ENCODE measurements at regions not wholly inside any gene's neighbourhood (a gene's known extent, or its start where the extent isn't known, plus 50 kb on each side); places are given as distances from the start of the nearest gene placed in this dataset.

DNA sequence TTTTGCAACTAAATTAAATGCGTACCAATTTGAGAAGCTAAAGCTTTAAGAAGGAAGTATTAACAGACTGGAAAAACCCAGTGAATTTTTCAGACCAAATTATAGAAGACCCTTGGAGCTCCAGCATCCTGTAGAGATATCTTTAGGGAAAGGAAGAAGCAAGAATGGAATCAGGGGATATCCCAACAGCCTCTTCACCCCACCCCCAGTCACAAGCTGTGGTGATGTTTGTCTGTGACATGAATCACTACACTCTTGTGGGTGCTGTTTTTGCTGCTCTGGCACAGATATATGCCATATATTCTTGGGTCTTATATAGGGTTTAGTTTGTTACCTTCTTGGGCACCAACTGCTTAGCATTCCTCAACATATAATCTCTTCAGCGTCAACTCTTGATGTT is 78.5 kb upstream of the BCL6 start:
- no peak for DNase-seq (ENCODE audit: low read depth)
- TF ChIP-seq, protein P1, sequence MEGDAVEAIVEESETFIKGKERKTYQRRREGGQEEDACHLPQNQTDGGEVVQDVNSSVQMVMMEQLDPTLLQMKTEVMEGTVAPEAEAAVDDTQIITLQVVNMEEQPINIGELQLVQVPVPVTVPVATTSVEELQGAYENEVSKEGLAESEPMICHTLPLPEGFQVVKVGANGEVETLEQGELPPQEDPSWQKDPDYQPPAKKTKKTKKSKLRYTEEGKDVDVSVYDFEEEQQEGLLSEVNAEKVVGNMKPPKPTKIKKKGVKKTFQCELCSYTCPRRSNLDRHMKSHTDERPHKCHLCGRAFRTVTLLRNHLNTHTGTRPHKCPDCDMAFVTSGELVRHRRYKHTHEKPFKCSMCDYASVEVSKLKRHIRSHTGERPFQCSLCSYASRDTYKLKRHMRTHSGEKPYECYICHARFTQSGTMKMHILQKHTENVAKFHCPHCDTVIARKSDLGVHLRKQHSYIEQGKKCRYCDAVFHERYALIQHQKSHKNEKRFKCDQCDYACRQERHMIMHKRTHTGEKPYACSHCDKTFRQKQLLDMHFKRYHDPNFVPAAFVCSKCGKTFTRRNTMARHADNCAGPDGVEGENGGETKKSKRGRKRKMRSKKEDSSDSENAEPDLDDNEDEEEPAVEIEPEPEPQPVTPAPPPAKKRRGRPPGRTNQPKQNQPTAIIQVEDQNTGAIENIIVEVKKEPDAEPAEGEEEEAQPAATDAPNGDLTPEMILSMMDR (IDR thresholded peaks at IDR 0.05; ENCODE audit: insufficient read depth, low read depth, low read length, missing control alignments): no peak
- no peak overlapping the region for H3K4me3 ChIP-seq (ENCODE audit: low read depth, low read length)

DNA sequence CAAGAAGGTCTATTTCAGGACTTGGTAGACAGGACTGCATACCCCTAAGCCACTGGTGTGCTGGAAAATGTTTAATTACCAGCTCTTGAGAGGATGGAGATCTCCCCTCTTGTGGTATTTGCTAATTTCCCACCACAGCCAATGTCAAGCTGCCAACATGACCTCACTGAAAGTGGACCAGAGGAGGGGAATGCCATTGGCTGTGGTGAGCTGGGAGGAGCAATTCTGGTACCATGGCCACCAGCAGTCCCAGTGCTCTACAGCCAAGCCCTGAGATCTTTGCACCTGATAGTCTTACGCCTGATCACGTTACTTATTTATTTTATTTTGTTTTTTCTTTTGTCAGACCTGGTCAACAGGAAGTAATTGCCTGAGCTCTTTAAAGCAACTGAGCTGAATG is 82.5 kb upstream of the BCL6 start:
- no peak for DNase-seq (ENCODE audit: low read depth)
- TF ChIP-seq, protein P1 (IDR thresholded peaks at IDR 0.05; ENCODE audit: insufficient read depth, low read depth, low read length, missing control alignments): no peak
- H3K4me3 ChIP-seq (ENCODE audit: low read depth, low read length): no peak overlapping the region

DNA sequence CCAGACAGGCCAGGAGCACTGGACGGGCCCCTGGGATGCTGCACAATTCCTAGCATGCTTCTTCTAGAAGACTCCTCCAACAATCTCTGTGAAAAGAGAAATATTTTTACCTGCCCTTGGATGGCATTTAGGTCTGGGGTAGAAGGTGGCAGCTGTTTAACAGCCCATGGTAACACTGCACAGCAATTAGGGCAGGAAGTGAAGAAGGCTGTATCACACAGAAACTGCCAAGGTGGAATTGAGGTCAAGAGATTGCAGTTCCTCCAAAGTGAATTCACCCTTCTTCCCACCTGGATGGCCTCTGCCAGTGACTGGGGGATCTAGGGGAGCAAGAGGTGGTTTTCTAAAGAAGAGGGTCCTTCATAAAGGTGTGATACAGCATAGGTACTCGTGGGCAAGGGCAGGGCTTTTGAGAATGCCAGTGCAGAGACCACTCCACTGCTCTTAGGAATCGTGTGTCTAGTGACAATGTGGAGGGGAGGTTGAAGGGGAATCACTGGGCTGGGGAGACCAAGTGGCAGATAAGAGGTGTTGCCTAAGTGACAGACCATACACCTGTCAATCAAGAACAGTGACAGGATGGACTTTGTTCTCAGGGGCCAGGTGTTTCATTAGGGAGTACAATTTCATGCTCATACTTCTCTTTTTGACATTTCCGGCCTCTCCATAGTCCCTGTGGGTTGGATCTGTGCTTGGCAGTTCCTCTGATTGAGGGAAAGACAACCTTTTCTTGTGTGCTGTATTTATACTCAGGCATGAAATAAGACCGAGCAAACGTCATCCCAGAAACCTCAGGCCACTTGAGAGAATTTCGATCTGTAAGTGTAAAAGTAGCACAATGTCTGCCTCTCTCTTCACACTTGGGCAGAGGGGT is 83.5 kb upstream of the BCL6 start:
- peak; percentile 78 for DNase-seq (ENCODE audit: low read depth)
- TF ChIP-seq, protein P1 (IDR thresholded peaks at IDR 0.05; ENCODE audit: insufficient read depth, low read depth, low read length, missing control alignments): no peak
- H3K4me3 ChIP-seq (ENCODE audit: low read depth, low read length): no peak overlapping the region

DNA sequence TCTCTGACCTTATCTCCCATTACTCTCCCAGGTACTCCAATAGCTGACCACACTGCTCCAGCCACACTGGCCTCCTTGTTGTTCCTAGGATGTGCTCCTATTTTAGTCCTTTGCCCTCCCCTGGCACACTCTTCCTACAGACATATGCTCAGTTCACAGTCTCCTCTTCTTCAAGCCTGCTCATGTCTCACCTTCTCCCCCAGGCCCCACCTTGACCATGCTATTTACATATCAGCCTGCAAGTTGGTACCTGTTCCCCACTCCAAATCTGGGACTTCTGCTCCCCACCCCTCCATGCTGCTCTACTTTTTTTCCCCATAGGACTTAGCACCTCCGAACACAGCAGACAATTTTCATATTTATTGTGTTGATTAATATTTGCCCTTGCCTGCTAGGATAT is 84.9 kb upstream of the BCL6 start:
- no peak overlapping the region for H3K4me3 ChIP-seq (ENCODE audit: low read depth, low read length)
- DNase-seq (ENCODE audit: low read depth): no peak
- TF ChIP-seq, protein P1 (IDR thresholded peaks at IDR 0.05; ENCODE audit: insufficient read depth, low read depth, low read length, missing control alignments): no peak

DNA sequence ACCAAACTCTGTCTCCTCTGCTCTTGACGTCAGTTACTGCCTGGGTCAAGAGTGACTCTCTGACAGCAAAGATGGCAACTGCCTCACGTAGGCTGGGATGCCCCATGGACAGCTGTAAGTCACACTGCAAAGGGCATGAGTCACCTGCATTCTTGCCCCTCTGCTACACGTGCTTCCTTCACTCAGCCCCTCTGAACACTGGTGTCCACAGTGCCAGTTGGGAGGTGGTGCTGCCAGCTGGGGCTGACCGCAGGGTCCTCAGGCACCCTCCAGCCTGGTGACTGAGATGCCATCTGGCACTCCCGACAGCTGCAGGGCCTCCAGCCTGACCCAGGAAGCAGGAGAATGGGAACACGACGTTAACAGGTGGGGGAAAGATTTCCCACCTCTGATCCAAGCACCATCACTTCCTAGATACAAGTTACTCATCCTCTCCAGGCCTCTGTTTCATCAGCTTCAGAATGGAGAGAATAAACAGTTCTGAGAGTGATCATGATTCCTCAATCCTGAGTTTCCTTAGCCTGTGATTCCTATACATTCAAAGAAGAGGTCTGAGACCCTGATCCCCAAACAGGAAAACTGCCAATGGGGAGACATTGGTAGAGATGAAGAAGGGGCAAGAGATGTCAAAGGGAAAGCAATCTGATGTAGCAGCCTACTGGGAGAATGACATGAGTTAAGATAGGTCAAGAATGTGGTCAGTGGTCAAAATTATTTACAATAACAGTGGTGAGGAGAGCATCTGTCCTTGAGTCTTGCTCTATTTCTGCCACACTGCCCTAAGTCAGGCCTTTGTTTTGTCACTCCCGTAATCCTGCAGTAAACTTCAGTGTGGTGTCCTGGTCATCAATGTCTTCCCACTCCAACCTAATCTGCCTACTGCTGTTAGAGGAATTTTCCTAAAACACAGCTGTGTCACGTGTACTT is 86.1 kb upstream of the BCL6 start:
- no peak overlapping the region for H3K4me3 ChIP-seq (ENCODE audit: low read depth, low read length)
- no peak for DNase-seq (ENCODE audit: low read depth)
- TF ChIP-seq, protein P1 (IDR thresholded peaks at IDR 0.05; ENCODE audit: insufficient read depth, low read depth, low read length, missing control alignments): no peak

DNA sequence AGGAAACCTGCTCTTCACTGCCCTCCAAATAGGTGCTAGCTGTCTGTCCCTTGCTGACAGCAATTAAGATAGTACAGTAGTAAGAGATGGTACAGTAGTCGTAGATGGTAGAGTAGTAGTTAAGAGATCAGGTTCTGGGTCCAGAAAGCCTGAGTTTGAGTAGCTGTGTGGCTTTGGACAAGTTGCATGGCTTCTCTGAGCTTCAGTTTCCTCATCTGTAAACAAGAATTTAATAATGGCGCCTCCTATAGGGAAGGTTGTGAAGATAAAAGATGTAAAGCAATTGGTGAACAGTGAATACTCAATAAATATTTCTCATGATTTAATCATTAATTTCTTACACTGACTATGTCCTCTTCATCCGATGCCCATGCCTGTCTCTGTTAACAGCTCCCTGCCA is 86.9 kb upstream of the BCL6 start:
- no peak overlapping the region for H3K4me3 ChIP-seq (ENCODE audit: low read depth, low read length)
- no peak for DNase-seq (ENCODE audit: low read depth)
- TF ChIP-seq, protein P1 (IDR thresholded peaks at IDR 0.05; ENCODE audit: insufficient read depth, low read depth, low read length, missing control alignments): no peak
